BJ (cell line): ENCODE measurements at regions not wholly inside any gene's neighbourhood (a gene's known extent, or its start where the extent isn't known, plus 50 kb on each side); places are given as distances from the start of the nearest gene placed in this dataset.
A peak's percentile ranks its signal among the peaks of the same experiment; 100 is the strongest.

ENCODE experiments used
- CTCF ChIA-PET: fragments of 350-600 bp; formaldehyde crosslinking; extraction: SDS; loops from one replicate; lab custom pipeline; 2021; ENCODE audit warnings: antibody characterized with exemption, inconsistent platforms; lab: Yijun Ruan, JAX
- POLR2A ChIA-PET: fragments of 300-600 bp; sonication (Branson Sonifier 250); formaldehyde crosslinking; extraction: SDS; loops from one replicate; lab custom pipeline; 2021; ENCODE audit warnings: antibody characterized with exemption; lab: Charles Lee
- DNase-seq: peaks from one replicate; pipeline ENCODE4 v3.0.0-alpha.2; 2011; ENCODE audit warnings: low read depth
- H3K27me3 ChIP-seq: 2 replicates; pipeline ENCODE4 v1.6.0; 2011; ENCODE audit warnings: low read length; ENCODE audit not compliant: control insufficient read depth, insufficient read depth
- H3K36me3 ChIP-seq: 2 replicates; pipeline ENCODE4 v1.5.1; 2011; ENCODE audit warnings: low read length; ENCODE audit not compliant: control insufficient read depth, insufficient read depth
- H3K4me3 ChIP-seq: 2 replicates; pipeline ENCODE4 v1.5.1; 2011; ENCODE audit warnings: low read depth, mild to moderate bottlenecking, control low read depth, low read length
- CTCF ChIP-seq: IDR thresholded peaks from 2 replicates; pipeline ENCODE4 v1.5.1; 2011; ENCODE audit warnings: low read depth, mild to moderate bottlenecking, control low read depth, inconsistent platforms, low read length, moderate library complexity; ENCODE audit not compliant: insufficient read depth

GRCh38 chr11:2083411-2083810, 55.8 kb downstream of the IGF2 start:
- POLR2A ChIA-PET = no interaction called here

GRCh38 chr11:2077061-2077802, 62.0 kb downstream of the IGF2 start:
- Histone ChIP-seq H3K4me3 (no peak overlapping the region), H3K36me3 (no peaks in the 10 kb centered on the region), H3K27me3 (peaks cover 2% of the 10 kb centered on the region)
- ChIA-PET POLR2A (no interaction called here), CTCF (interaction anchor here (1.8 kb wide), 1 partner anchor 74 kb away, joined by 9 read pairs; no protein-coding TSS in a partner anchor)
- TF ChIP-seq CTCF = no peak
- peak; percentile 33 for DNase-seq

More at GRCh38 chr11:2083411-2083810, 55.8 kb downstream of the IGF2 start:
- CTCF ChIA-PET = interaction anchor here (1.0 kb wide), 1 partner anchor 68 kb away, joined by 3 read pairs; no protein-coding TSS in a partner anchor
- Histone ChIP-seq H3K4me3 (no peak overlapping the region), H3K27me3 (no peaks in the 10 kb centered on the region), H3K36me3 (no peaks in the 10 kb centered on the region)
- TF ChIP-seq CTCF = no peak
- DNase-seq = no peak

- no peak for TF ChIP-seq CTCF
- CTCF ChIA-PET = interaction anchor here (1.0 to 1.8 kb wide), 2 partner anchors 74 to 76 kb away, joined by 3 to 9 read pairs; no protein-coding TSS in a partner anchor
- Histone ChIP-seq H3K27me3 (peaks cover 2% of the 10 kb centered on the region), H3K36me3 (no peaks in the 10 kb centered on the region), H3K4me3 (no peak overlapping the region)
- no peak for DNase-seq
- POLR2A ChIA-PET = no interaction called here
These were observed 62.7 kb downstream of the IGF2 start for GRCh38 chr11:2076441-2076840.

DNA sequence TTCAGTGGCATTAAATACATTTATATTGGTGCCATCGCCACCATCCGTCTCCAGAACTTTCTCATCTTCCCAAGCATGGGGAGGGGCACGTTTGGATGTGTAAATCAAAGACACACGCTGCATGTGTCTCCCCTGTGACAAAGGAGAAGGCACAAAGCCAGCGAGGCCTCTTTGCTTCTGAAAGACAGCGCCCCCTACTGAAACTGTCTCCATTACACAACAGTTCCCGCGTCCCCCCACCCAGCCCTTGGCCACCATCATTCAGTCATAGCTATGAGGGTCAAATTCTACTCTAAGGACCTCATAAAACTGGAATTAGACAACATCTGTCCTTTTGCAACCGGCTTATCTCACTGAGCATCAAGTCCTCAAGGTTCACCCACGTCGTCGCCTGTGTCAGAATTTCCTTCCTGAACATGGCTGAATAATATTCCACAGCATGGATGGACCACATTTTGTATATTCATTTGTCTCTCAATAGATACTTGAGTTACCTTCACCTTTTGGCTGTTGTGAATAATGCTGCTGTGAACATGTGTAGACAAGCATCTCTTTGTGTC, 64.8 kb downstream of the IGF2 start:
- H3K36me3 ChIP-seq = no peaks in the 10 kb centered on the region
- CTCF ChIA-PET = interaction anchor here (1.1 to 1.5 kb wide), 2 partner anchors 15 to 422 kb away, joined by 3 to 4 read pairs; no protein-coding TSS in a partner anchor
- no peak overlapping the region for H3K4me3 ChIP-seq
- no peak for DNase-seq
- peaks cover 7% of the 10 kb centered on the region for H3K27me3 ChIP-seq
- TF ChIP-seq CTCF = peak; percentile 23; the same call in 1 of the 2 replicates
- POLR2A ChIA-PET = no interaction called here

- Histone ChIP-seq H3K36me3 (no peaks in the 10 kb centered on the region), H3K27me3 (peaks cover 7% of the 10 kb centered on the region), H3K4me3 (no peak overlapping the region)
- no peak for TF ChIP-seq CTCF
- CTCF ChIA-PET = interaction anchor here (0.9 to 1.7 kb wide), 2 partner anchors 35 to 79 kb away, joined by 4 to 5 read pairs; no protein-coding TSS in a partner anchor
- no peak for DNase-seq
- POLR2A ChIA-PET = no interaction called here
These were observed 66.5 kb downstream of the IGF2 start for GRCh38 chr11:2072551-2073261.
